T-cell (primary cell): ENCODE measurements at regions not wholly inside any gene's neighbourhood (a gene's known extent, or its start where the extent isn't known, plus 50 kb on each side); places are given as distances from the start of the nearest gene placed in this dataset.

Experiments used
- ATAC-seq, 4 experiments: fragments of 200-7000 bp in 3 of 4; fragments of 150-1000 bp in 1 of 4; cut with Tn5 transposase; replicated peaks in 1 of 4; 1 replicate in 3 of 4; 2 replicates in 1 of 4; pipeline ENCODE4 v1.10.0; 2021; ENCODE audit warnings: moderate library complexity in 3 of 4, mild to moderate bottlenecking in 2 of 4, moderate number of reproducible peaks in 1 of 4
- CTCF ChIA-PET, 2 donors: fragments of 300-600 bp; sonication (Branson Sonifier 250); formaldehyde crosslinking; loops; one replicate each; lab custom pipeline; 2022; ENCODE audit warnings: antibody characterized with exemption in 2 of 2; lab: Charles Lee
- POLR2A ChIA-PET, 2 donors: fragments of 300-600 bp; sonication (Branson Sonifier 250); formaldehyde crosslinking; loops; one replicate each; lab custom pipeline; 2022; ENCODE audit warnings: antibody characterized with exemption in 2 of 2; lab: Charles Lee
- DNase-seq, 35 experiments: peaks; one replicate each; pipeline versions ENCODE4 v3.0.0 to v3.0.0-alpha.2; 2013 to 2023
- H3K27ac ChIP-seq: one replicate; pipeline ENCODE4 v1.5.1; 2013; ENCODE audit warnings: low read length
- H3K27me3 ChIP-seq, 2 experiments: replicated peaks in 1 of 2; 1 replicate in 1 of 2; 2 replicates in 1 of 2; pipeline versions ENCODE4 v1.6.1 to v1.7.0; 2013; ENCODE audit warnings: low read length in 1 of 2, mixed read lengths in 1 of 2; ENCODE audit not compliant: control insufficient read depth in 2 of 2, insufficient read depth in 2 of 2; ENCODE audit errors: extremely low read depth in 1 of 2
- H3K36me3 ChIP-seq, 2 donors: 1 replicate in 1 of 2; 2 replicates in 1 of 2; pipeline versions ENCODE4 v1.6.1 to v1.7.0; 2013; ENCODE audit warnings: low read length in 1 of 2; ENCODE audit not compliant: control insufficient read depth in 2 of 2, insufficient read depth in 1 of 2; ENCODE audit errors: extremely low read depth in 1 of 2
- H3K4me1 ChIP-seq, 2 experiments: 1 replicate in 1 of 2; 2 replicates in 1 of 2; pipeline versions ENCODE4 v1.6.1 to v1.7.0; 2013; ENCODE audit warnings: low read length in 2 of 2, mixed read lengths in 1 of 2; ENCODE audit not compliant: insufficient read depth in 2 of 2, control insufficient read depth in 1 of 2; ENCODE audit errors: extremely low read depth in 1 of 2
- H3K4me3 ChIP-seq, 2 donors: 1 replicate in 1 of 2; 2 replicates in 1 of 2; pipeline versions ENCODE4 v1.5.1 to v1.7.0; 2013; ENCODE audit warnings: mild to moderate bottlenecking in 2 of 2, low read length in 1 of 2, moderate library complexity in 1 of 2; ENCODE audit not compliant: control insufficient read depth in 1 of 2; ENCODE audit errors: extremely low read depth in 1 of 2
- H3K9me3 ChIP-seq: 2 replicates; pipeline ENCODE4 v1.7.0; 2013
- H3K27ac Mint-ChIP-seq, 2 donors: one replicate each; pipeline ENCODE4 v1.8.0; 2020 to 2021; ENCODE audit warnings: mild to moderate bottlenecking in 2 of 2, mixed read lengths in 2 of 2
- H3K27me3 Mint-ChIP-seq, 2 donors: one replicate each; pipeline ENCODE4 v1.8.0; 2021 to 2022; ENCODE audit warnings: mixed read lengths in 2 of 2
- H3K36me3 Mint-ChIP-seq: one replicate; pipeline ENCODE4 v1.8.0; 2021; ENCODE audit warnings: mixed read lengths
- H3K4me1 Mint-ChIP-seq, 3 donors: one replicate each; pipeline ENCODE4 v1.8.0; 2020 to 2022; ENCODE audit warnings: mixed read lengths in 3 of 3, mild to moderate bottlenecking in 1 of 3
- H3K4me3 Mint-ChIP-seq, 3 donors: one replicate each; pipeline ENCODE4 v1.8.0; 2020 to 2022; ENCODE audit warnings: mild to moderate bottlenecking in 3 of 3, mixed read lengths in 3 of 3, moderate library complexity in 3 of 3
- H3K9me3 Mint-ChIP-seq, 3 donors: one replicate each; pipeline ENCODE4 v1.8.0; 2020 to 2022; ENCODE audit warnings: mixed read lengths in 3 of 3
- WGBS: methylation state at CpG from one replicate; pipeline ENCODE4 v1.1.5; 2013; ENCODE audit warnings: missing lambda C conversion rate; ENCODE audit not compliant: insufficient coverage; 5-methylcytosine and 5-hydroxymethylcytosine counted together

GRCh38 chr7:45470031-45470430, 104.1 kb upstream of the ADCY1 start:
- DNase-seq = no peak
- ChIA-PET CTCF (no interaction called here), POLR2A (no interaction called here)
- Histone ChIP-seq H3K27ac (no peak overlapping the region), H3K27me3 (peaks cover 0 to 9% of the 10 kb centered on the region in 2 experiments), H3K9me3 (no peaks in the 10 kb centered on the region), H3K4me1 (no peaks in the 10 kb centered on the region), H3K36me3 (no peaks in the 10 kb centered on the region), H3K4me3 (no peak overlapping the region)
- no peak for ATAC-seq
- Mint-ChIP-seq H3K9me3 (peaks cover 0 to 8% (median 0%) of the 10 kb centered on the region in 3 donors), H3K27me3 (peaks cover 21 to 37% of the 10 kb centered on the region in 2 donors), H3K4me3 (no peak overlapping the region), H3K4me1 (no peaks in the 10 kb centered on the region), H3K27ac (no peak overlapping the region), H3K36me3 (no peaks in the 10 kb centered on the region)
- WGBS = 88% methylated on average over 3 of the region's 3 CpGs

- H3K27me3 Mint-ChIP-seq = peaks cover 1 to 3% of the 10 kb centered on the region in 2 donors
- H3K27ac Mint-ChIP-seq = no peak overlapping the region
- Histone ChIP-seq H3K4me1 (no peaks in the 10 kb centered on the region), H3K27me3 (no peaks in the 10 kb centered on the region), H3K27ac (no peak overlapping the region), H3K9me3 (no peaks in the 10 kb centered on the region), H3K4me3 (no peak overlapping the region), H3K36me3 (no peaks in the 10 kb centered on the region)
- no CpG with 5 or more reads among the region's 3 CpGs for WGBS
- H3K9me3 Mint-ChIP-seq = no peaks in the 10 kb centered on the region
- no peak for DNase-seq
- no peaks in the 10 kb centered on the region for H3K36me3 Mint-ChIP-seq
- H3K4me1 Mint-ChIP-seq = no peaks in the 10 kb centered on the region
- H3K4me3 Mint-ChIP-seq = no peak overlapping the region
- POLR2A ChIA-PET = no interaction called here
- ATAC-seq = no peak
- CTCF ChIA-PET = no interaction called here
Measured at GRCh38 chr7:45479781-45480180, 94.4 kb upstream of the ADCY1 start.

GRCh38 chr7:45482451-45482850, 91.7 kb upstream of the ADCY1 start:
- ChIA-PET CTCF (no interaction called here), POLR2A (no interaction called here)
- no peak overlapping the region for H3K27ac Mint-ChIP-seq
- H3K36me3 Mint-ChIP-seq = no peaks in the 10 kb centered on the region
- Histone ChIP-seq H3K27me3 (no peaks in the 10 kb centered on the region), H3K4me1 (no peaks in the 10 kb centered on the region), H3K36me3 (no peaks in the 10 kb centered on the region), H3K27ac (no peak overlapping the region), H3K9me3 (no peaks in the 10 kb centered on the region), H3K4me3 (no peak overlapping the region)
- no peak for DNase-seq
- 65% methylated on average over 2 of the region's 3 CpGs for WGBS
- H3K27me3 Mint-ChIP-seq = peaks cover 1 to 3% of the 10 kb centered on the region in 2 donors
- no peak overlapping the region for H3K4me3 Mint-ChIP-seq
- H3K4me1 Mint-ChIP-seq = no peaks in the 10 kb centered on the region
- H3K9me3 Mint-ChIP-seq = no peaks in the 10 kb centered on the region
- no peak for ATAC-seq

GRCh38 chr7:45484094-45484493, 90.1 kb upstream of the ADCY1 start:
- ATAC-seq = no peak
- CTCF ChIA-PET = no interaction called here
- no peaks in the 10 kb centered on the region for H3K36me3 ChIP-seq
- H3K9me3 Mint-ChIP-seq = no peaks in the 10 kb centered on the region
- H3K4me3 ChIP-seq = no peak overlapping the region
- H3K9me3 ChIP-seq = no peaks in the 10 kb centered on the region
- 38% methylated on average over 1 of the region's 7 CpGs for WGBS
- H3K4me1 Mint-ChIP-seq = no peaks in the 10 kb centered on the region
- DNase-seq = no peak
- POLR2A ChIA-PET = no interaction called here
- no peaks in the 10 kb centered on the region for H3K27me3 ChIP-seq
- no peaks in the 10 kb centered on the region for H3K4me1 ChIP-seq
- H3K36me3 Mint-ChIP-seq = no peaks in the 10 kb centered on the region
- no peak overlapping the region for H3K4me3 Mint-ChIP-seq
- H3K27ac Mint-ChIP-seq = no peak overlapping the region
- H3K27me3 Mint-ChIP-seq = peaks cover 1 to 3% of the 10 kb centered on the region in 2 donors
- H3K27ac ChIP-seq = no peak overlapping the region

- Histone ChIP-seq H3K36me3 (no peaks in the 10 kb centered on the region), H3K27me3 (no peaks in the 10 kb centered on the region), H3K27ac (no peak overlapping the region), H3K9me3 (no peaks in the 10 kb centered on the region), H3K4me3 (no peak overlapping the region), H3K4me1 (no peaks in the 10 kb centered on the region)
- Mint-ChIP-seq H3K4me1 (no peaks in the 10 kb centered on the region), H3K27me3 (peaks cover 1 to 3% of the 10 kb centered on the region in 2 donors), H3K4me3 (no peak overlapping the region), H3K36me3 (no peaks in the 10 kb centered on the region), H3K9me3 (peaks cover 0 to 10% (median 0%) of the 10 kb centered on the region in 3 donors), H3K27ac (no peak overlapping the region)
- ATAC-seq (no peak), DNase-seq (no peak)
- POLR2A ChIA-PET = no interaction called here
- CTCF ChIA-PET = no interaction called here
- WGBS = no CpG with 5 or more reads among the region's 2 CpGs
Measured at GRCh38 chr7:45486575-45486974, 87.6 kb upstream of the ADCY1 start.

GRCh38 chr7:45494885-45495284, 79.3 kb upstream of the ADCY1 start:
- DNase-seq (no peak), ATAC-seq (no peak)
- Histone ChIP-seq H3K4me1 (no peaks in the 10 kb centered on the region), H3K9me3 (no peaks in the 10 kb centered on the region), H3K27ac (no peak overlapping the region), H3K36me3 (no peaks in the 10 kb centered on the region), H3K27me3 (peaks cover 0 to 17% of the 10 kb centered on the region in 2 experiments), H3K4me3 (no peak overlapping the region)
- ChIA-PET CTCF (no interaction called here), POLR2A (no interaction called here)
- Mint-ChIP-seq H3K9me3 (peaks cover 6 to 17% (median 11%) of the 10 kb centered on the region in 3 donors), H3K27me3 (peaks cover 7 to 17% of the 10 kb centered on the region in 2 donors), H3K4me3 (no peak overlapping the region), H3K4me1 (no peaks in the 10 kb centered on the region), H3K36me3 (no peaks in the 10 kb centered on the region), H3K27ac (no peak overlapping the region)
- 70% methylated on average over 6 of the region's 7 CpGs for WGBS

- no peaks in the 10 kb centered on the region for H3K36me3 Mint-ChIP-seq
- POLR2A ChIA-PET = no interaction called here
Measured at GRCh38 chr7:45495618-45496017, 78.5 kb upstream of the ADCY1 start.

More at GRCh38 chr7:45495618-45496017, 78.5 kb upstream of the ADCY1 start:
- H3K4me1 Mint-ChIP-seq = no peaks in the 10 kb centered on the region
- CTCF ChIA-PET = no interaction called here
- no peak overlapping the region for H3K27ac Mint-ChIP-seq
- no CpG with 5 or more reads among the region's 3 CpGs for WGBS
- ATAC-seq = no peak
- no peak overlapping the region for H3K27ac ChIP-seq
- H3K27me3 ChIP-seq = peaks cover 0 to 17% of the 10 kb centered on the region in 2 experiments
- no peaks in the 10 kb centered on the region for H3K36me3 ChIP-seq
- no peak overlapping the region for H3K4me3 Mint-ChIP-seq
- H3K9me3 ChIP-seq = no peaks in the 10 kb centered on the region
- no peak for DNase-seq
- no peak overlapping the region for H3K4me3 ChIP-seq
- peaks cover 6 to 13% (median 11%) of the 10 kb centered on the region in 3 donors for H3K9me3 Mint-ChIP-seq
- H3K4me1 ChIP-seq = no peaks in the 10 kb centered on the region
- peaks cover 7 to 19% of the 10 kb centered on the region in 2 donors for H3K27me3 Mint-ChIP-seq
